ENCODE measurements at regions not wholly inside any gene's neighbourhood (a gene's known extent, or its start where the extent isn't known, plus 50 kb on each side); places are given as distances from the start of the nearest gene placed in this dataset.

DNA sequence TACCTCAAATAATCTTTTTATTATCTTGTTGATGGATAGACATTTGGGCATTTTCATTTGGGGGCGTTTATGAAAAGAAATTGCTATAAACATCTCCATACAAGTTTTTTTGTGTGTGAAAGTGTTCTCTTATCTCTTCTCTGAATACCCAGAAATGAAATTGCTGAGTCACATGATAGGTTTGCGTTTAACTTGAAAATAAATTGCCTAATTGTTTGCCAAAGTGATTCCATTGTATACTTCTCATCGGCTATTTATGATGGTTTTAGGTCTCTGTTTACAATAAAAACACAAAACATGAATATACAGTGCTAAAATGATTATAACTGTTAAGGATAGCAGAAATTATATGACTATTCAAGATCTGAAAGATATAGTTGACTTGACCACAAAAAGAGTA is 361.7 kb downstream of the TAF11L14 start:
- Histone ChIP-seq H2AFZ (ENCODE audit: low read length) (no peak overlapping the region), H3K79me2 (ENCODE audit: control insufficient read depth, insufficient read depth, low read length) (no peaks in the 10 kb centered on the region), H3K27ac (ENCODE audit: insufficient read depth, low read length) (no peak overlapping the region), H3K4me1 (ENCODE audit: control insufficient read depth, extremely low read depth, insufficient read depth, low read length) (no peaks in the 10 kb centered on the region), H3K9ac (ENCODE audit: insufficient read depth, low read length) (no peak overlapping the region), H3K9me3 (ENCODE audit: control insufficient read depth, insufficient read depth, low read depth, low read length) (no peaks in the 10 kb centered on the region), H3K36me3 (ENCODE audit: control insufficient read depth, insufficient read depth, low read length) (no peaks in the 10 kb centered on the region), H4K20me1 (ENCODE audit: control insufficient read depth, extremely low read depth, insufficient read depth, low read length) (no peaks in the 10 kb centered on the region), H3K4me2 (ENCODE audit: extremely low read depth, insufficient read depth, low read length) (no peak overlapping the region), H3K4me3 (replicated peaks in 1 of 4; ENCODE audit: control extremely low read depth in 1 of 4, insufficient read depth in 1 of 4, low read depth in 3 of 4, low read length in 4 of 4) (no peak overlapping the region), H3K27me3 (ENCODE audit: control insufficient read depth, insufficient read depth, low read length) (no peaks in the 10 kb centered on the region)
- no peak for TF ChIP-seq EZH2 (IDR thresholded peaks at IDR 0.05; ENCODE audit: low read length, missing control alignments)
- TF ChIP-seq, protein P1, sequence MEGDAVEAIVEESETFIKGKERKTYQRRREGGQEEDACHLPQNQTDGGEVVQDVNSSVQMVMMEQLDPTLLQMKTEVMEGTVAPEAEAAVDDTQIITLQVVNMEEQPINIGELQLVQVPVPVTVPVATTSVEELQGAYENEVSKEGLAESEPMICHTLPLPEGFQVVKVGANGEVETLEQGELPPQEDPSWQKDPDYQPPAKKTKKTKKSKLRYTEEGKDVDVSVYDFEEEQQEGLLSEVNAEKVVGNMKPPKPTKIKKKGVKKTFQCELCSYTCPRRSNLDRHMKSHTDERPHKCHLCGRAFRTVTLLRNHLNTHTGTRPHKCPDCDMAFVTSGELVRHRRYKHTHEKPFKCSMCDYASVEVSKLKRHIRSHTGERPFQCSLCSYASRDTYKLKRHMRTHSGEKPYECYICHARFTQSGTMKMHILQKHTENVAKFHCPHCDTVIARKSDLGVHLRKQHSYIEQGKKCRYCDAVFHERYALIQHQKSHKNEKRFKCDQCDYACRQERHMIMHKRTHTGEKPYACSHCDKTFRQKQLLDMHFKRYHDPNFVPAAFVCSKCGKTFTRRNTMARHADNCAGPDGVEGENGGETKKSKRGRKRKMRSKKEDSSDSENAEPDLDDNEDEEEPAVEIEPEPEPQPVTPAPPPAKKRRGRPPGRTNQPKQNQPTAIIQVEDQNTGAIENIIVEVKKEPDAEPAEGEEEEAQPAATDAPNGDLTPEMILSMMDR (conservative IDR thresholded peaks at IDR 0.05 in 1 of 2, IDR thresholded peaks at IDR 0.05 in 1 of 2; ENCODE audit: low read depth in 1 of 2, low read length in 2 of 2): no peak
- no peak for DNase-seq (ENCODE audit: low read depth in 2 of 2)

DNA sequence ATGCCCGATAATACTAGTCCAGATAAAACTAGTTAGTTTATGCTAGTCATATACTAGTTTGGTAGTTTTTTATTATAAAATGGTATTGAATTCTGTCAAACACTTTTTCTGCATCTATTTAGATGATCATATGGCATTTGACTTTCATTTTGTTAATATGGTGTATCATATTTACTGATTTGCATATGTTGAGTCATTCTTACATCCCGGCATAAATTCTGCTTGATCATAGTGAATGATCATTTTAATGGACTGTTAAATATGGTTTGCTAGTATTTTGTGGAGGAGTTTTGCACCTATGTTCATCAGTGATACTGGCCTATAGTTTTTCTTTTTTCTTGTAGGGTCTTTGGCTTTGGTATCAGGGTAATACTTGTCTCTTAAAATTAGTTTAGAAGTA is 365.6 kb downstream of the TAF11L14 start:
- Histone ChIP-seq H3K4me1 (ENCODE audit: control insufficient read depth, extremely low read depth, insufficient read depth, low read length) (no peaks in the 10 kb centered on the region), H3K9me3 (ENCODE audit: control insufficient read depth, insufficient read depth, low read depth, low read length) (no peaks in the 10 kb centered on the region)

DNA sequence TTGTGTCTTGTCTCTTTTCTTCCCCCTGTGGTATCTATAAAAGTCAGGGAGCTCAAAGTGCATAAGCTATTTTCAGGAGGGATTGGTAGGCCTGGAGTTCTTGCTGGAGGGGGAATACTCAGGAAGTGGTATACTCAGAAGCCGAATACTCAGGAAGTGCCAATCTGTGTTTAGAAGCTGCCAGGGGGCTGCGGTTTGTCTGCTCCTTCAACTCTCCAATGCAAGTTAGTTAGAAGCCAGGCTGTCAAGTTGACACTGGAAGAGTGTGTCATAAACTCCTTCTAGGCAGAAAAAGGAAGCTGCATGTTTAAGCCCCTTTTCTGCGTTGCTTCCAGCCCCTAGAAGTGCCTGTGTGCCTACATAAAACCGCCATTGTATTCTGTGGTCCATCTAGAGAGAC is 366.5 kb downstream of the TAF11L14 start:
- no peak for DNase-seq (ENCODE audit: low read depth in 2 of 2)
- Histone ChIP-seq H3K4me3 (replicated peaks in 1 of 4; ENCODE audit: control extremely low read depth in 1 of 4, insufficient read depth in 1 of 4, low read depth in 3 of 4, low read length in 4 of 4) (no peak overlapping the region), H3K4me2 (ENCODE audit: extremely low read depth, insufficient read depth, low read length) (no peak overlapping the region), H2AFZ (ENCODE audit: low read length) (no peak overlapping the region), H3K79me2 (ENCODE audit: control insufficient read depth, insufficient read depth, low read length) (no peaks in the 10 kb centered on the region), H3K9ac (ENCODE audit: insufficient read depth, low read length) (no peak overlapping the region), H3K36me3 (ENCODE audit: control insufficient read depth, insufficient read depth, low read length) (no peaks in the 10 kb centered on the region), H3K27me3 (ENCODE audit: control insufficient read depth, insufficient read depth, low read length) (no peaks in the 10 kb centered on the region), H4K20me1 (ENCODE audit: control insufficient read depth, extremely low read depth, insufficient read depth, low read length) (no peaks in the 10 kb centered on the region), H3K9me3 (ENCODE audit: control insufficient read depth, insufficient read depth, low read depth, low read length) (no peaks in the 10 kb centered on the region), H3K27ac (ENCODE audit: insufficient read depth, low read length) (no peak overlapping the region), H3K4me1 (ENCODE audit: control insufficient read depth, extremely low read depth, insufficient read depth, low read length) (no peaks in the 10 kb centered on the region)
- TF ChIP-seq, protein P1 (conservative IDR thresholded peaks at IDR 0.05 in 1 of 2, IDR thresholded peaks at IDR 0.05 in 1 of 2; ENCODE audit: low read depth in 1 of 2, low read length in 2 of 2): no peak

More for the DNA sequence above, 365.6 kb downstream of the TAF11L14 start:
- no peaks in the 10 kb centered on the region for H3K79me2 ChIP-seq (ENCODE audit: control insufficient read depth, insufficient read depth, low read length)
- H3K36me3 ChIP-seq (ENCODE audit: control insufficient read depth, insufficient read depth, low read length): no peaks in the 10 kb centered on the region
- no peak overlapping the region for H3K4me2 ChIP-seq (ENCODE audit: extremely low read depth, insufficient read depth, low read length)
- H3K27me3 ChIP-seq (ENCODE audit: control insufficient read depth, insufficient read depth, low read length): no peaks in the 10 kb centered on the region
- TF ChIP-seq EZH2 (IDR thresholded peaks at IDR 0.05; ENCODE audit: low read length, missing control alignments): no peak
- TF ChIP-seq, protein P1 (conservative IDR thresholded peaks at IDR 0.05 in 1 of 2, IDR thresholded peaks at IDR 0.05 in 1 of 2; ENCODE audit: low read depth in 1 of 2, low read length in 2 of 2): no peak
- H3K27ac ChIP-seq (ENCODE audit: insufficient read depth, low read length): no peak overlapping the region
- DNase-seq (ENCODE audit: low read depth in 2 of 2): no peak
- no peak overlapping the region for H3K9ac ChIP-seq (ENCODE audit: insufficient read depth, low read length)
- no peak overlapping the region for H3K4me3 ChIP-seq (replicated peaks in 1 of 4; ENCODE audit: control extremely low read depth in 1 of 4, insufficient read depth in 1 of 4, low read depth in 3 of 4, low read length in 4 of 4)
- no peaks in the 10 kb centered on the region for H4K20me1 ChIP-seq (ENCODE audit: control insufficient read depth, extremely low read depth, insufficient read depth, low read length)
- H2AFZ ChIP-seq (ENCODE audit: low read length): no peak overlapping the region
